UCSD-AML1 (cell line): ENCODE measurements at regions not wholly inside any gene's neighbourhood (a gene's known extent, or its start where the extent isn't known, plus 50 kb on each side); places are given as distances from the start of the nearest gene placed in this dataset.

ENCODE experiments used
- DNase-seq: peaks from one replicate; lab custom pipeline; 2025; ENCODE audit not compliant: unreplicated experiment; lab: John Stamatoyannopoulos, UW

DNA sequence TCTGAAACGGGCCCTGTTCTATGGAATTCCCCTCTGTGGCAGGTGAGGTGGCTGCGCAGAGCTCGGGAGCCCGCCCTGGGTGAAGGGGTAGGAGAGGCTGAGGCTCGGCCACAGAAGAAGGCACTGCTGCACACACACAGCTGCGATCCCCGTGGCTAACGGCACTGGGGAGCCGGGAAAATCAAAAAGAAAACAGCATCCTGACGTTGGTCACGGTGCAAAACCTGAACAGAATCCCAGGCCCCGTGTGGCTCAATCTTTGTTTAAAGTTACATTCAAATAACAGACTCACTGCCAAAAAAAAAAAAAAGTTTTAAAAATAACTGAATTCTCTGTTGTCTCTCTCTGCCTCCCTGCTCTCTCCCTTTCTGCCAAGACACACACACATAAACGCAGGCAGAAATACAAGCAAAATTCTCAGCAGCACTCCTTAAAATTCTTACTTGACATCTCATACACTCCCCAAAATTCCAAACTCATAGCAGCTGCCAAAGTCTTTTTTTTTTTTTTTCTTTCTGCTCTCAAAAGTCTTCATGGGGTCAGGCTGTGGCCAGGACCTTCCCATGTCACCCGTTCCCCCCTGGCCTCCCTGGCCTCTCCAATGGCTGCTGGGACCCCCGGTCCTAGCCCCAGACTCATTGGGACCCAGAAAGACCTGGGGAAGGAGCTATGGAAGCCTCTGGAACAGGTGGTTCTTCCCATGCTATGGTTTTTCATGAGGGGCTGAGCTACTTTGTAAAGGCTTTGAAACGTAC lies 248.8 kb downstream of the TTLL2 start:
- DNase-seq = no peak

DNA sequence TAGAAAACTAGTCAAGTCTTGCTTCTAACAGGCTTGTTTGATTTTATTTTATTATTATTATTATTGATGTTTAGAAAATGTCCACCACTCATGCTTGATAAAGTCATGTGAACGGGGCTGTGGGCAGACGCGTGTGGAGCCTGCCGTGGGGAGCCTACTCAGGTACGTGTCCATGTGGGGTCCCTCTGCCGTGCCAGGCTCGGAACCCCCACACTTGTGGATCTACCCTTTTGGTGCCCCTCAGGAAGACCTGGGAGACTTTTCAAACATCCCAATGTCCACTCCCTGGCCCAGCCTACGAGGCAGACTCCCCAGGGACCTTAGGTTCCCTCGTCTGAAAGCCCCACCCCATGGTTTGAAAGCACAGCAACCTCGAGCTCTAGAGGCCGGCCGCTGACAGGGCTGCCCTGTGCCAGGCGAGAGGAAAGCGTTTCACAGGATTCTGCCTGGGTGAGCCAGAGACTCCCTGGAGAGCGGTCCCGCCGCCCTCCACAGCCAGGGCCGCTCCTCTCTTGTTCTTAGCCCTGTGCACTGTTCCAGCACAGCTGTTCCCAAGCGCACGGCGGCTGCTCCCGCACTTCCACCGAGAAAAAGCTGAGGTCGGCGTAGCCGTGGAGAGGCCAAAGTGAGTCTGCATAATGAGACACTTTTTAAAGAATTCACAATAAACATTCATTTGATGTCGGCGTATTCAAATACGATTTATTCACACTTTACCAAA lies 249.7 kb downstream of the TTLL2 start:
- no peak for DNase-seq

DNA sequence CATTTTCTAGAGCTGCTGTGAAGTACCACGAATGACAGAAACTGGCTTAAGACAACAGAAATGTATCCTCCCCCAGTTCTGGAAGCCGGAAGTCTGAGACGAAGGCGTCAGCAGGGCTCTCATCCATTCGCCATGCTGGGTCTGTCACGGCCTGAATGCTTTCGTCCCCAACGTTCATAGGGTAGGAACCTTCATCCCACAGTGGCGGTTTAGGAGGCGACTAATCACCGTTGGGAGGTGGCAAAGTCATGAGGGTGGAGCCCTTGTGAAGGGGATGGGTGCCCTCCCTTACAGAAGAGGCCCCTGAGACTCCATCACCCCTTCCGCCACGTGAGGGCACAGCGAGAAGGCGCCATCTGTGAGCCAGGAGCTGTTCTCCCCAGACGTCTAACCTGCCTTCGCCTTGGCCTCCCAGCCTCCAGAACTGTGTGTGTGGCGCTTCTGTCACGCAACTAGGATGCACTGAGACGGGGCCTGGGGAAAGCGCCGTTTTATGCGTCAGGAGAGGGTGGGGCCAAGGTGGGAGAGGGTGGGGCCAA lies 250.3 kb downstream of the TTLL2 start:
- DNase-seq = no peak

DNA sequence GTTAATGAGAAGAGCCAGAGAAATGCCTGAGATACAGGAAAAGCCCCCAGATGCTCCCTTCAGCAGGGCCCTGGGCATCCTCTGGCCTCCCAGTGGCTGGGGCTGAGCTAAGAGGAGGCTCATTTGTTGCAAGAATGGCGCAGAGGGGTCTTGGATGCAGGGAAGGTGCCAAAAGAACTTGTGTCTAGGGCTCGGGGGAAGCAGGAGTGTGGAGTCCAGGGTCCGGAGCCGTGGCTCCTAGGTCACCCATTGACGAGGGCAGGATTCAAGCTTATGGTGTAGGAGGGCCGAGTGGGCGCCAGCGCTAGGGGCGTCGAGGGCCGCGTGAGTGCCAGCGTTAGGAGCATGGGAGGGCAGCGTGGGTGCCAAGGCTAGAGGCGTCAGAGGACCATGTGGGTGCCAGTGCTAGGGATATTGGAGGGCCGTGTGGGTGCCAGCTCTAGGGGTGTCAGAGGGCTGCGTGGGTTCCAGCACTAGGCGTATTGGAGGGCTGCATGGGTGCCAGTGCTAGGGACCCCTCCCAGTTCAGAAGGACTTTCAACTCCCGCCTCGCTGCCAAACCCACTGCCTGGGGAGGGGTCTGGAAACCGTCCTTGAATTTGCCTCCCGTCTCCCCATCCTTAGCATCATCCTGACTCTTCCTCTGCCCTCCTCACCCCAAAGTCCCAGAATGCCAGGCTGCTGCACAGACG lies 250.5 kb upstream of the AFDN start:
- no peak for DNase-seq

DNA sequence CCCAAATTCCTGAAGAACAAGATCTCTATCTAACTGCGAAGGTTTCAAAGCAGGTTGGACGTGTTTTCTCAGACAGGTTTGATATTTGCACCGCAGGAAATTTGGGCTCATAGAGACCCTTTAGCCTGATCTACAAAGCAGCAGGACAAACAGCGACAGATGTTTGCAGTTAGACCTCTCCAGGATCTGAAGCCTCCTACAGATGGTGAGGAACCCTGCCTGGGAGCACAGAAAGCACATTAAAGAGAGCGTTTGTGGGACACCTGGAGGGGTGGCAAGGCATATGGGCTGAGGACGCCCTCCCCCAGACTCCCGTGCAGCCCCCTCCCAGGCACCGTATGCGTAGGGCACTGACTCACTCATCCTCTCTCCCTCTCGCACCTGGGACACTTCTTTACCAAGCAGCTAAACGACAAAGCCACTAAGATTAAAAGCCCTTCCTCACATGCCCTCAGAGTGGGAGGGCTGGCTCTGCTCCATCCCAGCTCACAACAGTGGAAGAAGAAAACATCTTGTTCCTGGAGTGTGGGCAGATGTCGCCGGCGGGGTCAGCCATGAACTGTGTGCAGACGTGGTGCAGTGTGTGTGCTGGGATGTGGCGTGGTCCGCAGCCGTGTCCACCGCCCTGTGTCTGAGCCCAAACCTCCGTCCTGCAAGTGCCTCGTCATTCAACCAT lies 249.7 kb upstream of the AFDN start:
- DNase-seq = no peak

DNA sequence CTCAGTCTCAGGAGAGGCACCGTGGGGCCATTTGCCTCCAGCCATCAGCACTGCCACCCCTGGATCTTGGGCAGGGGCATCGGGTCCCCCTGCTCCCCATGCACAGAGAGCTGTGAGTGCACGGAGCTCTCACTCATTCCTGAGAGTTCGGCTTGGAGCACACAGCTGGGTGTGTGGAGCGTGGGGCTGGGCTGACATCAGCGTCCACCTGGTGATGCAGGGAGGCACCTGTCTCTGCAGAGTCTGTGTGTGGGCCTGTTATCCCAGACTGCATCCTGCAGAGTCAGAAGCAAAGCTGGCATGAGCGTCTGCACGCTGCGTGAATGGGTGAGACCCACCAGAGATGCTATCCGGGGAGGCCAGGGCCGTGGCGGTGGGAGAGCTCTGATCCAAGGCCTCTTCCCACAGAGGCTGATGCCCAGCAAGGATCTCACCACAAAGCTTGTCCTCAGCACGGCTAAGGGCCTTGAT lies 248.8 kb upstream of the AFDN start:
- no peak for DNase-seq

DNA sequence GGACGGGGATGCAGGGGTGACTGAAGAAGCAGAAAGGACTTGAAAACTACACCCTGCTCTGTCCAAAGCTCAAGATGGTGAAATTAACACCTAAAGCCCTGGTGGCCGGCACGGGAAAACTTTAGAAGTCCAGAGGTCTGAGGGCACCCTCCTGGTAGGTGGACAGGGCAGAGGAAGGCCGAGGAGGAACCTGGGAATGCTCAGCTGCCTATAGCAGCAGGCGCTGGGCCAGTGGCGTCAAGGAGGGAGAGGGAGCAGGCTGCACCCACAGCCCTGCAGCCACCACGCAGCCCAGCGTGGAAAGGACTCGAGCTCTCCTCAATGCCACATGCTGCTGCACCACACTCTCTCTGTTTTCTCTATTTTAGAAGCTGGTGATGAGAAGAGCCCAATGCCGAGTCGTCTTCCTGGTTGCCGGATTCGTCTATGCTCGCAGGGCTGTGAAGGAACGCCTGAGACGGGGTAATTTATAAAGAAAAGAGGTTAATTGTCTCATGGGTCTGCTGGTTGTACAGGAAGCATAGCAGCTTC lies 248.3 kb upstream of the AFDN start:
- DNase-seq = no peak

DNA sequence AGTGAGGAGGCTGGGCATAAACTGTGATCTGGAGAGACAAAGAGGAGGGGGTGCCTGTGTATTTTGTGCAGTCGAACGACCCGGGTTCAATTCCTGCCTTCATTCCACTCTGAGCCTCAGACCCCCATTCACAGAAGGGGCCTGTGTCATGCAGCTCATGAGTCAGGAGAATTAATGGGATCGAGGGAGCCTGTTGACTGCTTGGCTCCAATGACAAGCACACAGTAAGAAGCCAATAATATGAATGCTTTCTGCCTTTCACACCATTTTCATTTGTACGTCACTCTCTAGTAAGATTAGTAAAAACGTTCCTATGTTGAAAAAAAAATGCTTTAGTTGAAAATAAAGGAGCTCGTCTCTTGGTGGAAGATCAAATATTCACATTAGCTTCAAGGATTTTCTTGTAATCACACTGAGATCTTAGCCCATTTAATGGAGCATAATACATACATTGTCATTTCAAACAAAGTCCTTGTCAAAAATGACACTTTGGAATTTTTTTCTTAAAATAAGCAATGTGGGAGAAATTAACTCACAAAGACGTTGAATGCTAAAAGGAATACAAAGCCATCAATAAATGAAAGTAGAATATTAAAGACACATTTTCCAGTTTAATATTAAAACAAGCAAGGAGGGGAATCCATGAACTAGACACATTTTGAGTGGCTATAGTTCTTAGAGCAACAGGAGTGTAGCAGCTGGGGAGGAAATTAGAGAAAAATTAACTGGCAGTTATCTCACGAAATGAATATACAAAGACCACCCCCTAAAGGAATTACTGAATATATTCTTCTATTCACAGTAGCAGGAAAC lies 246.7 kb upstream of the AFDN start:
- DNase-seq = no peak

DNA sequence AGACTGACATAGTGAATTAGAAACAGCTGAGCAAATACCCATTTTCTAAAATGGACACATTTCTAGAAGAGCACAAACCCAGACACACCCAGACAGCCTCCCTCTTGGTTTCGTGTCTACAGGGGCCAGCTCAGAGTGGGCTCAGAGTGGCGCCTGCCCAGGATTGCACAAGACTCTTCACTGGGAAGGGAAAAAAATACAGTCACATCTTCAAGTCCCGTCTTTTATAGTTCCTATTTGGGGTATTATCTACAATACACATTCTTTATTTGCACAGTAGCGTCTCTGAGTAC lies 246.1 kb upstream of the AFDN start:
- no peak for DNase-seq

DNA sequence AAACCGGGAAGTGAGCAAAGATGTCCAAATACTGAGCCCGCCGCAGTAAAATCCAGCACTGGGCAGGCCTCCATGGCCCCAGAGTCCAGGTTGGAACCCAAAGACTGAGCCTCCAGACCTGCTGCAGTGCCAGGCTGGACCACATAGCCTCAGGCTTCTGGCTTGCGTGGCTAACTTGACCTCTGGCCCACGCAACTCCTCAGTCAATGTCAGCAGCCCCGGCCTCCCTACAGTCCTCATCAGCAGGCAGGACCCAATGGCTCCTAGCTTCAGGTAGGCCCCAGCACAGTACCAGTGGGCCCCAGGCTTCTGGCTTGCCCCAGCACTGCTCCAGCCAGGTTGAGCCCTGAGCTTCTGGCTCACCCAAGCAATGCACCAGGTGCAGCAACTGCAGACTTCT lies 245.1 kb upstream of the AFDN start:
- no peak for DNase-seq

DNA sequence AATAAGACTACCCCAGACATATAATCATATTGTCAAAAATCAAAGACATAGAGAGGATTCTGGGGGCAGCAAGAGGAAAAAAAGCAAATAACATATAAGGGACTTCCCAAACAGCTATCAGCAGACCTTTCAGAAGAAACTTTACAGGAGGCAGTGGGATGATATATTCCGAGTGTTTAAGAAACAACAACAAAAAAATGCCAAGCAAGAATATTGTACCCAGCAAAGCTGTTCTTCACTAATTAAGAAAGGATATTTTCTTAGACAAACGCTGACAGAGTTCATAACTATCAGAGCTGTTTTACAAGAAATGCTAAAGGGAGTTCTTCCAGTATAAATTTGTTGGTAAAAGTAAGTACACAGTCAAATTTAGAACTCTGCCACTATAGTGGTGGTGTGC lies 243.3 kb upstream of the AFDN start:
- no peak for DNase-seq

DNA sequence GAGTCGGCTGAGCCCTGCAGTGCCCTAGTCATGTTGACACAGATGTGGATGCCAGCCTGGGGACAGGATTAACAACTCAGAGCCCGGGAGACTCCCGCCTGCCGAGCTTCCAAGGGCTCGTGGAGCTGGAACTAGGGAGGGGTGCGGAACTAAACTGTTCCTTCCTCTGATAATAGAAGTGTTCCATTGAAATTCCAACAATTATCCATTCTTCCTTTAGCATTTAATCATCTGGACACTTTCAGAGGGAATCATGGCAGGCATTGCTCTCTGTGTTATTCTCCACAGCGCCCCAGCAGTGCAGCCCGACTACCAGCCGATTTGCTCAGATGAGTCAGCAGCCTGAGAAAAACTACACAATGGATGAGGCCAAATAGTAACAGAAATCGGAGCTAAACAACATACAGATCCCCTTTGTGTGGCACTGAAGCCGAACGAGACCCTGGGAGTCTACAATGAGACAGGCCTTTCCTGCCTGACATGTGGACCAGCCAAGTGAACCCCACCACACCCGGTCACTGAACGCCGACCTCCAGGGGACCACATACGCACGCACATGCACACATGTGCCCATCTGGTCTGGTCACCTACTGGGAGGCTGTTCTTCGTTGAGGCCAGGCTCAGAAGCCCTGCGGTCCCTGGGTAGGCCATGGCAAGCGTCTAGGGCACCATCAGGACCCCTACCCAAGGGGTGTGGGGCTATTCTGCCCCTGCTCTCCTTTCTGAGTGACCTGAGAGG lies 238.4 kb upstream of the AFDN start:
- no peak for DNase-seq

DNA sequence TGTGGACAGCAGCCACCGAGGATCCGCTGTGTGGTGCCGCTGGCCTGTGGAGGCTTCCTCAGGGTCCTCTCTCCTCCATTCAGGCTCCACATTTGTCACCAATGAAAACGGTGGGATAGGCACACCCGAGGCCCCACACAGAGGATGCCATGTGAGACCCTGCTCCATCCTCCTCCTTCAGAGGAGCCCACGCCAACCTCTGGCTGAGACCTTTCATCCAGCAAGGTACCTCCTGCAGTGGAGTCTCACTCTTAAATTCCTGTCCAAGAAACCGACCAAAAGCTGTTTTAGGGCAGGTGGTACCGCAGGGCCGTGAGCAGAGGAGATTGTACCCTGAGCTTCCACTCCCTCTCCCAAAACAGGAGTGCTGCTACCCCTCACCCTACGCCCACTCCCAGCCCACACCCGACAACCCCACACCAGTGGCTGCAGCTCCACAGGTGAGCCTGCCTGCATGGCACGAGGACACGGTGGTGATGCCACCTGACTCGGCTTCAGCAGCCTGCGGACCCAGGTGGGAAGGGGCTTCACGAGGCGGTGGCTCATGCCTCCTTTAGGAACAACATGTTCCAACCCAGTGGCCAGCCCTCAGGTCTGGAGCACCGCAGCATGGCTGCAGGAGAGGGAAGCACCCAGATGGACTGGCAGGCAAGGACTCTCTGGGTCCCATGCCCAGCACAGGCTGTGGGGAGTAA lies 237.6 kb upstream of the AFDN start:
- no peak for DNase-seq

DNA sequence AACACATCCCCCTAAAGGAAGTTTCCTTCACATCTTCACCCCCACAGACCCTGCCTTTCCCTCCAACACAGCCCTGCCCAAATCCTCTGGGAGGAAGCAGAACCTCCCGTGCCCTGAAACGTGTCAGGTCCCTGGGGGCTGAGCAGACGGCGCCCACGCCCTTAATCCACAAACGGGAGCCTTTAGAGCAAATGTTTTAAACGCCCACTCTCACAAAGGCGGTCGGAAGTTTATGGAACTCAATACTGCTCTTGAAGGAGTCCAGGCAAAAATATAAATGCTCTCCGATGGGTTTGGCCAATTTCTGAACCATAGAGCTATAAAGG lies 237.1 kb upstream of the AFDN start:
- no peak for DNase-seq

DNA sequence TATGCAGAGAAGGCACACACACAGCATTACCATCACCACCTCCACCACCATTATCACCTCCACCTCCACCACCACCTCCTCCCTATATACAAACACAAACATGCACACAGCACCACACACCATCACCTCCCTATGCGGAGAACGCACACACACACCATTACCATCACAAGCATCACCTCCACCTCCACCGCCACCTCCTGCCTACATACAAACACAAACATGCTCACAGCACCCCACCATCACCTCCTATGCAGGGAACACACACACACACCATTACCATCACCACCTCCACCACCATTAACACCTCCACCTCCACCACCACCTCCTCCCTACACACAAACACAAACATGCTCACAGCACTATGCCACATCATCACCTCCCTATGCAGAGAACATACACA lies 236.5 kb upstream of the AFDN start:
- DNase-seq = no peak
